ENCODE measurements at regions not wholly inside any gene's neighbourhood (a gene's known extent, or its start where the extent isn't known, plus 50 kb on each side); places are given as distances from the start of the nearest gene placed in this dataset.

GRCh38 chr5:54852007-54852406 is 133.4 kb downstream of the ESM1 start:
- H3K27ac ChIP-seq = no peak overlapping the region
- TF ChIP-seq CTCF (IDR thresholded peaks at IDR 0.05) = no peak
- no peak for DNase-seq (ENCODE audit: low spot score)
- H3K4me3 ChIP-seq = no peak overlapping the region

GRCh38 chr5:54851449-54851848 is 133.9 kb downstream of the ESM1 start:
- DNase-seq (ENCODE audit: low spot score) = no peak
- H3K27ac ChIP-seq = no peak overlapping the region
- TF ChIP-seq CTCF (IDR thresholded peaks at IDR 0.05) = no peak
- H3K4me3 ChIP-seq = no peak overlapping the region

- Histone ChIP-seq H3K27ac (no peak overlapping the region), H3K4me3 (no peak overlapping the region)
- TF ChIP-seq CTCF (IDR thresholded peaks at IDR 0.05) = no peak
- DNase-seq (ENCODE audit: low spot score) = no peak
These were observed 136.8 kb downstream of the ESM1 start for GRCh38 chr5:54848581-54848980.

DNA sequence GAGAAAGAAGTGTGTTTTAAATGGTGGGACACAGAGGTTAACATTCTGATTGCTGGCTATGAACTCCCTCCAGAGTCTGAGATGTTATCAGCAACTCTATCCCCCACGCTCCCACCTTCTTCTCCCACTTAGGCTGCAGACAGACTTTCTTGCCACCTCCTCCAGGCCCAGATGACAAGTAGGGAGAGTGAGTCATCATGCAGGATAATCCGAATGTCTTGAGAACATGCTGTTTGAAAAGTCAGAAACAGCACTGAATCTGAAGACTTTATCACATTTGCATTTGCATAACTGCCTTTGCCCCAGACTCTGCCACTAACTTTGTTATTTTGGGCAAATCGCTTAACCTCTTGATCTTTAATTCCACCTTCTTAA is 139.8 kb downstream of the ESM1 start:
- no peak for TF ChIP-seq CTCF (IDR thresholded peaks at IDR 0.05)
- no peak for DNase-seq (ENCODE audit: low spot score)
- Histone ChIP-seq H3K27ac (peak overlapping the region in 1 of 2 donors; percentile 2), H3K4me3 (no peak overlapping the region)

- Histone ChIP-seq H3K4me3 (peak overlapping the region; percentile 53), H3K27ac (peak overlapping the region; percentile 43 to 67)
- no peak for DNase-seq (ENCODE audit: low spot score)
- peak; percentile 23 for TF ChIP-seq CTCF (IDR thresholded peaks at IDR 0.05)
These were observed 140.4 kb downstream of the ESM1 start for GRCh38 chr5:54844905-54845566.

DNA sequence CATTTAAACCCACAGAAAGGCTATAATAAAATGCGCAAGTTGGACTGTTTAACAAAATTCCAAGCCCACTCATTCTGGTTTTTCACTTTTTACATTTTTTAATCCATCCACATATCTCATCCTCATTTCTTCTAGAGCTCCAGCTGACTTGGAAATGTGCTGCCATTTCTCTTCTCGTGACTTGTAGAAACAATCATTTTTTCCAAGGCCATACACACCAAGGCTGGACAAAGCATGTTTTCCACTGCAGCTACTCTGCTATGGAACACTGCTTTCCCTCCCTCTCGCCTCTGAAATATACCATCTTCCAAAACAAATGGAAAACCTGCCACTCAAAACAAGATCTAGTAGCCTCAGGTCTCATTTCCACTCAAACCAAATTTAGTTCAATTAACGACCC is 141.1 kb downstream of the ESM1 start:
- TF ChIP-seq CTCF (IDR thresholded peaks at IDR 0.05) = no peak
- H3K27ac ChIP-seq = peak overlapping the region; percentile 43 to 67
- DNase-seq (ENCODE audit: low spot score) = no peak
- no peak overlapping the region for H3K4me3 ChIP-seq

GRCh38 chr5:54841481-54841880 is 143.9 kb downstream of the ESM1 start:
- no peak for TF ChIP-seq CTCF (IDR thresholded peaks at IDR 0.05)
- H3K27ac ChIP-seq = no peak overlapping the region
- DNase-seq (ENCODE audit: low spot score) = no peak
- no peak overlapping the region for H3K4me3 ChIP-seq
